ENCODE measurements at regions not wholly inside any gene's neighbourhood (a gene's known extent, or its start where the extent isn't known, plus 50 kb on each side); places are given as distances from the start of the nearest gene placed in this dataset.

GRCh38 chr13:103625194-103625593 lies 559.0 kb upstream of the SLC10A2 start:
- 80 to 93% methylated on average over 5 of the region's 5 CpGs for WGBS, 2 experiments (ENCODE audit: insufficient coverage in 1 of 2, insufficient read length in 1 of 2)
- H3K4me1 Mint-ChIP-seq = peaks cover 2% of the 10 kb centered on the region
- no peaks in the 10 kb centered on the region for H3K9me3 ChIP-seq (ENCODE audit: control insufficient read depth, low read length)
- no peaks in the 10 kb centered on the region for H3K36me3 Mint-ChIP-seq (ENCODE audit: low read depth)
- H3K9me3 Mint-ChIP-seq = no peaks in the 10 kb centered on the region
- no peaks in the 10 kb centered on the region for H3K27me3 Mint-ChIP-seq (ENCODE audit: insufficient read depth)
- H3K27me3 ChIP-seq (ENCODE audit: control insufficient read depth, insufficient read depth, low read length, poor library complexity, severe bottlenecking) = no peaks in the 10 kb centered on the region
- no peak overlapping the region for H3K4me3 ChIP-seq (ENCODE audit: low read length)
- H3K9ac ChIP-seq (ENCODE audit: extremely low read depth, low read length, poor library complexity, severe bottlenecking) = no peak overlapping the region
- H3K36me3 ChIP-seq (ENCODE audit: control insufficient read depth, insufficient read depth, low read length) = no peaks in the 10 kb centered on the region
- no peak overlapping the region for H3K4me3 Mint-ChIP-seq
- H3K4me1 ChIP-seq (ENCODE audit: control insufficient read depth, insufficient read depth, low read length) = no peaks in the 10 kb centered on the region
- H3K27ac Mint-ChIP-seq = no peak overlapping the region
- TF ChIP-seq, protein P1, sequence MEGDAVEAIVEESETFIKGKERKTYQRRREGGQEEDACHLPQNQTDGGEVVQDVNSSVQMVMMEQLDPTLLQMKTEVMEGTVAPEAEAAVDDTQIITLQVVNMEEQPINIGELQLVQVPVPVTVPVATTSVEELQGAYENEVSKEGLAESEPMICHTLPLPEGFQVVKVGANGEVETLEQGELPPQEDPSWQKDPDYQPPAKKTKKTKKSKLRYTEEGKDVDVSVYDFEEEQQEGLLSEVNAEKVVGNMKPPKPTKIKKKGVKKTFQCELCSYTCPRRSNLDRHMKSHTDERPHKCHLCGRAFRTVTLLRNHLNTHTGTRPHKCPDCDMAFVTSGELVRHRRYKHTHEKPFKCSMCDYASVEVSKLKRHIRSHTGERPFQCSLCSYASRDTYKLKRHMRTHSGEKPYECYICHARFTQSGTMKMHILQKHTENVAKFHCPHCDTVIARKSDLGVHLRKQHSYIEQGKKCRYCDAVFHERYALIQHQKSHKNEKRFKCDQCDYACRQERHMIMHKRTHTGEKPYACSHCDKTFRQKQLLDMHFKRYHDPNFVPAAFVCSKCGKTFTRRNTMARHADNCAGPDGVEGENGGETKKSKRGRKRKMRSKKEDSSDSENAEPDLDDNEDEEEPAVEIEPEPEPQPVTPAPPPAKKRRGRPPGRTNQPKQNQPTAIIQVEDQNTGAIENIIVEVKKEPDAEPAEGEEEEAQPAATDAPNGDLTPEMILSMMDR (conservative IDR thresholded peaks at IDR 0.05) = no peak
- DNase-seq = no peak
- H3K27ac ChIP-seq (ENCODE audit: low read depth, low read length) = no peak overlapping the region

- Histone ChIP-seq H3K27ac (ENCODE audit: low read depth, low read length) (no peak overlapping the region), H3K4me3 (ENCODE audit: low read length) (no peak overlapping the region), H3K4me1 (ENCODE audit: control insufficient read depth, insufficient read depth, low read length) (no peaks in the 10 kb centered on the region), H3K9ac (ENCODE audit: extremely low read depth, low read length, poor library complexity, severe bottlenecking) (no peak overlapping the region), H3K27me3 (ENCODE audit: control insufficient read depth, insufficient read depth, low read length, poor library complexity, severe bottlenecking) (no peaks in the 10 kb centered on the region), H3K36me3 (ENCODE audit: control insufficient read depth, insufficient read depth, low read length) (no peaks in the 10 kb centered on the region), H3K9me3 (ENCODE audit: control insufficient read depth, low read length) (no peaks in the 10 kb centered on the region)
- WGBS, 2 experiments (ENCODE audit: insufficient coverage in 1 of 2, insufficient read length in 1 of 2) = 100% methylated on average over 1 of the region's 1 CpG
- DNase-seq = no peak
- Mint-ChIP-seq H3K36me3 (ENCODE audit: low read depth) (no peaks in the 10 kb centered on the region), H3K9me3 (no peaks in the 10 kb centered on the region), H3K27ac (no peak overlapping the region), H3K4me3 (no peak overlapping the region), H3K4me1 (peaks cover 2% of the 10 kb centered on the region), H3K27me3 (ENCODE audit: insufficient read depth) (no peaks in the 10 kb centered on the region)
- TF ChIP-seq, protein P1 (conservative IDR thresholded peaks at IDR 0.05) = no peak
These were observed 551.9 kb upstream of the SLC10A2 start for GRCh38 chr13:103618151-103618550.

DNA sequence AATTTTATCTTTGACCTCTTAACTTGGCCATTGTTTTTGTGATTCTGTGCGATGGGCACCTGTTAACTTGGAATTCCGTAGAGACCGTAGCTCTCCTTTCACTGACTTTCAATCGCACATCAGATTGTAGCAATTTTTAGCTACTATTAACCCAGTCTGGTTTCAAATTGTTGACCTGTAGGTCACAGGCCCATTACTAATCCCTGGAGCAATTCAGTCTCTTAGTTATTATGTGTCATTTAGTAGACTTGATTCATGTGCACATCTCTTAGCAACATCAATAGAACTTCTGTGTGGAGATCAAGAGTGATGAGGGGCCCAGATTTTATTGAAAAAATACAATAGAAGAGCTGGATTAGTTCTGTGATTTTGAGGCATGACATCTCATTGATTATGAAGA lies 549.6 kb upstream of the SLC10A2 start:
- Histone ChIP-seq H3K9me3 (ENCODE audit: control insufficient read depth, low read length) (no peaks in the 10 kb centered on the region), H3K27me3 (ENCODE audit: control insufficient read depth, insufficient read depth, low read length, poor library complexity, severe bottlenecking) (no peaks in the 10 kb centered on the region), H3K9ac (ENCODE audit: extremely low read depth, low read length, poor library complexity, severe bottlenecking) (no peak overlapping the region), H3K27ac (ENCODE audit: low read depth, low read length) (peak overlapping the region; percentile 49), H3K36me3 (ENCODE audit: control insufficient read depth, insufficient read depth, low read length) (no peaks in the 10 kb centered on the region), H3K4me1 (ENCODE audit: control insufficient read depth, insufficient read depth, low read length) (no peaks in the 10 kb centered on the region), H3K4me3 (ENCODE audit: low read length) (no peak overlapping the region)
- H3K36me3 Mint-ChIP-seq (ENCODE audit: low read depth) = no peaks in the 10 kb centered on the region
- WGBS, 2 experiments (ENCODE audit: insufficient coverage in 1 of 2, insufficient read length in 1 of 2) = 79 to 98% methylated on average over 4 of the region's 4 CpGs
- TF ChIP-seq, protein P1 (conservative IDR thresholded peaks at IDR 0.05) = no peak
- H3K27me3 Mint-ChIP-seq (ENCODE audit: insufficient read depth) = no peaks in the 10 kb centered on the region
- H3K27ac Mint-ChIP-seq = no peak overlapping the region
- H3K4me3 Mint-ChIP-seq = no peak overlapping the region
- no peak for DNase-seq
- no peaks in the 10 kb centered on the region for H3K9me3 Mint-ChIP-seq
- peaks cover 2% of the 10 kb centered on the region for H3K4me1 Mint-ChIP-seq

All from endodermal cell (in vitro differentiated cells).